Cerebellar nuclear complex (tissue), 1 donor: ENCODE measurements at regions not wholly inside any gene's neighbourhood (a gene's known extent, or its start where the extent isn't known, plus 50 kb on each side); places are given as distances from the start of the nearest gene placed in this dataset.
"Not testable (repeated sequence)": the region's sequence is repeated elsewhere in the genome, so short reads cannot be mapped to it uniquely, and the experiment has no call there.

Experiments
- DNase-seq, 2 experiments: peaks; one replicate each; lab custom pipeline; 2025; lab: John Stamatoyannopoulos, UW

- DNase-seq = no peak
Measured at GRCh38 chr6:14996892-14997291, 249.0 kb upstream of the JARID2 start.

DNA sequence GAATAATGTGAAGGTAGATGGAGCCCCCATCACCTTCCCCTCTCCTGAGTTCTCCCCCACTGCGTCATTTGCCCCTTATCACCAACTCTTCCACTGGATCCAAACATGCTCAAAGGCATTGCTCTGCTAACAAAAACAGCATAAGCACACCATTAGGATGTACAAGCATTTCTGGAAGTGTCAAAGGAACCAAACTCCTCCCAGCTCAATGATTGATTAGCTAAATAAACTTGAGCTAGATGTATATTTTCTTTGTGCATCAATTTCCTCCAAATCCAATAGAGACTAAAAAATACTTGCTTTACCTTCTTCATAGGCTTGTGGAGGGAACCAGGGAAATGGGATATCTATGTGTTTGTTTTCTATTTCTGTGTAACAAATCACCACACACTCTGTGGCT is 248.4 kb upstream of the JARID2 start:
- DNase-seq = no peak

DNA sequence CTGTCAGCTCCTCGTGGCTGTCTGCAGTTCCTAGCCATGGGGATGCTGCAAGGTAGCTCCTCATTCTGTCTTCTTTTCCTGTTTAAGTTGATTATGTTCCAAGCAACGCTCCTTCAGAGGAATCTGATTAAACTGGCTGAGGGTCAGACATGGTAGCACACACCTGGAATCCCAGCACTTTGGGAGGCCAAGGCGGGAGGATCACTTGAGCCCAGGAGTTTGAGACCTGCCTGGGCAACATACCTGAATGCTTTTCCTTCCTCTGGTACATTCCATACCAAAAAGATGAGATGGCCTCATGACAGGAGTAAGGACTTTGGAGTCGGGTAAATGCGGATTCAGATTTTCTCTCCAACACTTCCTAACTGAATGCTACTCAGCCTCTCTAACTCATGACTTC is 246.8 kb upstream of the JARID2 start:
- DNase-seq = no peak

DNA sequence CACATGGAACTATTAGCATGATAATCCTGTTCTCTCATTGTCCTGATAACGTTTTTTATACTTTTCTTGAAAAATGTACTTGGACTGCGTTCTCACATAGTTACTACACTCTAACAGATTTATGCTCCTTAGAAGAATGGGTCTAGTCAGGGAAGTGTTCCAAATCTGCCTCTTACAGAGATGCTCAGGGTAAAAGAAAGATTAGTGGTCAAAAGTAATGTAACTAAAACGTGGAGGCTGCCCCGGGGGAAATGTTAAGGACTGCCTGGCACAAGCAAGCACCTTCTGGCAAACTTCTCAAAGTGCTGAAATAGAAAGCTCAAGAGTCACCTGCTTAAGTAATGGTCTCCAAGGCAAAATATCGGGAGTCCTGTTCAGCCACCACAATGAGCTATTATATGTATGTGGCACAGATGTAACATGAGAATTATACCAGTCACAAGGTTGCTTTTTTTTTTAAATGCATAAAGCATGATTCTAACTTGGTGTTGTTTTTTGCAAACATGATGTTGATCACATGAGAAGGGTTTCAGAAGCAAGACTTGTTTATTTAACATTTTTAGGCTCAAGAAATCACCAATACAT is 244.5 kb upstream of the JARID2 start:
- DNase-seq = no peak

DNA sequence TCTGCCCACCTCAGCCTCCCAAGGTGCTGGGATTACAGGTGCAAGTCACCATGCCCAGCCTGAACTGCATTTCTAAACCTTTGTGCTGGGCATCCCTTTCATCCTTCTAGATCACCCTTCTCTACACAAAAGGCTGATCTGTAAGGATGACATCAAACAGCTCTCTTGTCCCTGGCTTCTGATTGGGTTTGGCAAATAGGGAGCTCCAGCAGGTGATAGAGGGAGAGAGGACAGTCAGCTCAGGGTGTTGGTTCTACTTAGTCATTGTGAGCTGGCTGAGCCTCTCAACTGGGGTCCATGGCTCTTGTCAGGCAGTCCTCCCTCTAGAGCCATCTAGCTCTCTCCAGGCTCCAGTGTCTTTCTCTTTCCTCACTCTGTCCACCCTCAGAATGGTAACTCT is 237.6 kb upstream of the JARID2 start:
- DNase-seq = no peak

DNA sequence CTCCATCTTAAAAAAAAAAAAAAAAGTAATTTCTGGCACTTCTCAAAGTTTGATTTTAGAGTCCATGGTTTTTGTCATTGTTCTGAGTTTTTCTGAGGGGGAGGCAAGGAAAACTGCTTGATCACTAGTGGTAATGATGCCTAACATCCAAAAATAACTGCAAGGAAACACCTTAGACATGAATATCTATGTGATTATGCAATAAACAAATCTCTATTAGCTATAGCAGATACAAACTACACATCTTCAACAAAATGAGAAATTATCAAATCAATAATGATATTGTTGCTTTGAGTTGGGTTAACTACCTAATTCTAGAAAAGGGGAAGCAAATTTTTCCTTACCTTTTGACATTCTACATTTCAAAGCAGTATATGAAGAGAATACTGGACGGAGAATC is 230.9 kb upstream of the JARID2 start:
- DNase-seq = no peak

GRCh38 chr6:15016813-15017212 is 229.1 kb upstream of the JARID2 start:
- DNase-seq = no peak

DNA sequence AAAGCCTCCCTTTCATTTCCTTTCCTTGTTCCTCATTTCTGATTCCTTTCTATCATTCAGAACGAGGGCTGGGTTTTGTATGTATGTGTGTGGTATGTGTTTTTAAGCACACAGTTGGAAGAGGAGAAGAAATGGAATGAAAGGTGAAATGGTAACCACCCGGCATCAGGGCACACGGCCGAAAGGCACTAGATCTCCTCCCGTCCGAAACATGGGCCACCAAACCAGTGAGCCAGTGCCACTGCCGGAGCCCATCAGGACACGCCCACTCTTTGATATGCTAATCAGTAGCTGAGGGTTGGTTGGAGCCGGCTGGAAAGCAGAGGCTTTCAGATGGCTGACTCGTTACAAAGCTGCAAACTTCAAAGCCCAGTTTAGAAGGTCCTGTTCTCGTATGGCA is 228.6 kb upstream of the JARID2 start:
- no peak for DNase-seq

GRCh38 chr6:15017803-15018202 is 228.1 kb upstream of the JARID2 start:
- DNase-seq = no peak

DNA sequence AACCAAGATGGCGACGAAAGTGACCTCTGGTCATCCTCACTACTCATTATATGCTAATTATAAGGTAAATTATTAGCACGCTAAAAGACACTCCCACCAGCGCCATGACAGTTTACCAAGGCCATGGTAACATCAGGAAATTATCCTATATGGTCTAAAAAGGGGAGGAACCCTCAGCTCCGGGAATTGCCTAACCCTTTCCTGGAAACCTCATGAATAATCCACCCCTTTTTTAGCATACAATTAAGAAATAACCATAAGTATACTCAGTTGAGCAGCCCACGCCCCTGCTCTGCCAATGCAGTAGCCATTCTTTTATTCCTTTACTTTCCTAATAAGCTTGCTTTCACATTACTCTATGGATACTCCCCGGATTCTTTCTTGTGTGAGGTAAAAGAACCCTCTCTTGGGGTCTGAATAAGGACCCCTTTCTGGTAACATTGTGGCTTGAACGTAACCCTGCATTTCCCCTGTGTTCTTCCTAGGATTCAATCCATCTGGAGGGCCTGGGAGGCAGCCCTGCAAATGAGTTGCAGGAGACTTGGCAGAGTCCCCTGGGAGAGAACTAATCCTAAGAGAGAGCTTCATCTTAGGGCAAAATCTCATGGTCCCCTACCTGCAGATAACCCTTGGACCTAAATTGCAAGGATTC is 225.6 kb upstream of the JARID2 start:
- no peak for DNase-seq

DNA sequence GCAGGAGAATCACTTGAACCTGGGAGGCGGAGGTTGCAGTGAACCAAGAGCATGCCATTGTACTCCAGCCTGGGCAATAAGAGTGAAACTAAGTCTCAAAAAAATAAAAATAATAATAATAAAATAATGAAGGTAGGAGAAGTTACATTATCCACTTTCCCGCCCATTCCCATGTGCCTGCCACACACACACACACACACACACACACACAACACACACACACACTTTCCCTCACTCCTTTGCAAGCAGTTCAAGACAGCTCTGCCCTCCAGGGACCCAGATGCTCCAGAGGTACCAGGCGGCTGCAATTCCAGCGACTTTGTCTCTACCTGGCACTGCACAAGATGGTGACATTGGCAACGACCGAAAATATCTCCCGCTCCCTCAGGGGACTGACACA is 224.8 kb upstream of the JARID2 start:
- no peak for DNase-seq

DNA sequence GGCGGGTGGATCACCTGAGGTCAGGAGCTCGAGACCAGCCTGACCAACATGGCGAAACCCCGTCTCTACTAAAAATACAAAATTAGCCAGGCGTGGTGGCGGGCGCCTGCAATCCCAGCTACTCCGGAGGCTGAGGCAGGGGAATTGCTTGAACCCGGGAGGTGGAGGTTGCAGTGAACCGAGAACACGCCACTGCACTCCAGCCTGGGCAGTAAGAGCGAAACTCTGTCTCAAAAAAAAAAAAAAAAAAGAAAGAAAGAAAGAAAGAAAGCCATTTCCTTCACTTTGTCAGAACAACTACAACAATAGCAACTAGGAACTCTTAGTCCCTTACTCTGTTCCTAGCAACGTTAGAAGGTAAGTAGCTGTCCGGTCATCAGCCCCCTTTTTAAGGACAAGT is 222.9 kb upstream of the JARID2 start:
- not testable (repeated sequence) for DNase-seq

DNA sequence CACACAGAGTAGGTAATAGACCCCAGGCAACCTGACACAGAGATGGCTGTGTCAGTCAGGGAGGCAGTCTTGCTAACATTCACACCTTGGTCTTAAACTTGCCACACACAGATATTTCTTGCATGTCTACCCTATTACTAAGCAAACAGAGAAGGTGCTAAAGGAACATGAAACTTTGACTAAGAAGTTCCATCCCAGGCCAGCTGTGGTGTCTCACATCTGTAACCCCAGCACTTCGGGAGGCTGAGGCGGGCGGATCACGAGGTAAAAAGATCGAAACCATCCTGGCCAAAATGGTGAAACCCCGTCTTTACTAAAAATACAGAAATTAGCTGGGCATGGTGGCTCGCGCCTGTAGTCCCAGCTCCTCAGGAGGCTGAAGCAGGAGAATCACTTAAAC is 222.4 kb upstream of the JARID2 start:
- DNase-seq = no peak

DNA sequence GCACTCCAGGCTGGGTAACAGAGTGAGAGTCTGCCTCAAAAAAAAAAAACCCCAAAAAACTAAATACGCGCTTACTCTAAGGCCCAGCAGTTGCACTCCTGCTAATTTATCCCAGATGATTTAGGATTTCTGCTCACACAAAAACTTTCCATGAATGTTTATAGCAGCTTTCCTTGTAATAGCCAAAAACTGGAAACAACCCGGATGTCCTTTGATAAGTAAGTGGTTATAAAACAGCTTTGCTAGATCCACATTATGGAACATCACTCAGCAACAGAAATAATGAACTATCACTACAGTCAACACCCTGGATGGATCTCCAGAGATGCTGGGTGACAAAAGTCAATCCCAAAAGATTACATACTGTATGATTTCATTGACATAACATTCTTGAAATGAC is 220.4 kb upstream of the JARID2 start:
- no peak for DNase-seq

DNA sequence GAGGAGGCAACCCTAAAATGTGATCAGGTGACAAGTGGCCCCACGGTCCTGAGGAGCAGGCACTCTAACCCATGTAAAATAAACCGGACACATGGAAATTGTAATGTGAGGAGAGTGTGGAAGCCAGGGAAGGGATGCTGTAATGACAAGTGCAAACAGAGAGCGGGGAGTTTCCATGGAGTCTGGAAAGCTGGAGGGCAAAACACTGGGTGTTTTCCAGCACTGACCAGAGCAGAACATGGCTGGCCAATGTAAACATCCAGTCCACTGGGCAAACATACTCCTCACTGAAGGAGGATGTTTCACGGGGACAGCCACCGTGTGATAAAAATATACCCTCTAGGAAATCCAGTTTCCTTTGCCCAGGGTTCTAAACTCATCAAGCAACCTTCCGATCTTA is 219.0 kb upstream of the JARID2 start:
- DNase-seq = no peak

GRCh38 chr6:15027472-15027871 is 218.4 kb upstream of the JARID2 start:
- DNase-seq = no peak

DNA sequence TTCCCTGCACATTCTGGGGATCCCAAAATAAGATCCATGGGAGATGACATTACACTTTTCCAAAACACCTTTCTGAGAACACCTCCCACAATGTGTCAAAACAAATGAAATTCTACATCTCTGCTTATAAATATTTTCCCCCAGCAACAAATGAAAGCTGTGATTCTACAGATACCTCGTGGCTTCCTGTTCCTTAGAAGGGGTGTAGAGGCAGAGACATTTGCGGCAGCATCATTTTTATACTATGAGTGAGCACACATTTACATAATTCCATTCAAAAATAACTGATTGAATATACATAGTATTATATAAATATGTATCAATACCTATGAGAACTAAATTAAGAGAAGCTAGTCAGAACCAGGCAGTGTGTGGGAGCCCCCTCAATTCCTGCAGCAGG is 213.9 kb upstream of the JARID2 start:
- DNase-seq = no peak

DNA sequence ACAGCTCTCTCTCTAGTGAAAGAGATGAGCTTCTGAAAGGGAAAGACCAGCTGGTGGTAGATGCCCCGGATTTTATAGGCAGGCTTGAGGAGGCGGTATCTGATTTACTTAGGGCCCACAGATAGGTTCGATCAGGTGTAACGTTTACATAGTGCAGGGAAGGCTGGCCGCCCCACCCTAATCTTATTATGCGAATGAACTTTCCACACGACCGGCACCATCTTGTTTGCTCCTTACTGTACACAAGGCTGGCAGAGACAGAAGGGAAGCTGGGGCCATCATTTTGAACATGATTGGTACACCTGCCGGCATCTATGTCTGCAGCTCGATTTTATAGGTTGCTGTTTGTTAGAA is 212.0 kb upstream of the JARID2 start:
- no peak for DNase-seq

- peak; percentile 9 to 86 for DNase-seq
Measured at GRCh38 chr6:15036690-15037245, 209.1 kb upstream of the JARID2 start.

DNA sequence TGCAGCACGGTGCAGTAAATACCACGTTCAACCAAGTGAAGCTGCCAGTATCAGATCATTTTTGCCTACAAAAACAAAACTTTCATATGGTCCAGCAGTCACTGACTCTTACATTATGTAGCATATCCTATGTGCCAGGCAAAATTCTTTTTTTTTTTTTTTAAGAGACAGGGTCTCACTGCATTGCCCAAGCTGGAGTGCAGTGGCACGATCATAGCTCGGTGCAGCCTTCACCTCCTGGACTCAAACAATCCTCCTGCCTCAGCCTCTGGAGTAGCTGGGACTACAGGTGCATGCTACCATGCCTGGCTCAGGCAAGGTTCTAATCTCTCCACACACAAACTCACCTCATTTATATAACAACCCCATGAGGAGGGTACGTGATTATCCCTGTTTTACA is 208.6 kb upstream of the JARID2 start:
- no peak for DNase-seq

- no peak for DNase-seq
Measured at GRCh38 chr6:15038013-15038791, 207.7 kb upstream of the JARID2 start.

DNA sequence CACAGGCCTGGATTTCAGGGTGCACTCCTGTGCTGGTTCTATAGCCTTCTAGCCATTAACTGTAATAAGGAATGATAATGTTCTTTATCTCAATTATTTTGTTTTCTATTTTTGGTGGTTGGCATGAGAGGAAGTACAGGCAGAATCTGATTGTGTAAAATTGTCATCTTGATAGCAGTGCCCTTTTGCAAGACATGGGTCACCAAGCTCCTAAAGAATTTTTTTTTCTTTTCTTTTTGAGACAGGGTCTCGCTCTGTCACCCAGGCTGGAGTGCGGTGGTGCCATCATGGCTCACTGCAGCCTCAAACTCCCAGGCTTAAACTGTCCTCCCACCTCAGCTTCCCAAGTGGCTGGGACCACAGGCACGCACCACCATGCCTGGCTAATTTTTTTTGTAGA is 206.7 kb upstream of the JARID2 start:
- DNase-seq = no peak

DNA sequence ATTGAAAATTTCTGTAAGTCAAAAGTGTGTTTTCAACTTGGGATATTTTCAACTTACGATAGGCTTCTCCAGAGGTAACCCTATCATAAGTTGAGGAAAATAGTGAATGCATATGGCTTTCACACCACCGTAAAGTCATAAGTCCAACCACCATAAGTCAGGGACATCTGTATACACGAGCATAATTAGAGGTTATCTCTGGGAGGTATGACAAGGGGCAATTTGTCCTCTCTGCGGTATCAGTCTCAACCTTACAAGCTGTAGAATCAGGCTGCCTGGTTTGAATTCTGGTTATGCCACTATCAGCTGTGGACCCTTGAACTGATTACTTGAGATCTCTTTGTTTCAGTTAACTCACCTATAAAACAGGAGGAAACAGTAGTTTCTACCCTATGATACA is 202.9 kb upstream of the JARID2 start:
- no peak for DNase-seq
